ENCODE measurements at regions not wholly inside any gene's neighbourhood (a gene's known extent, or its start where the extent isn't known, plus 50 kb on each side); places are given as distances from the start of the nearest gene placed in this dataset.

GRCh38 chr3:3281024-3281423 lies 101.5 kb upstream of the CRBN start:
- no peak for TF ChIP-seq HMGXB4 (CRISPR knock-in tag; IDR thresholded peaks at IDR 0.05; ENCODE audit: borderline replicate concordance)
- no peak for TF ChIP-seq KDM1A (IDR thresholded peaks at IDR 0.05; ENCODE audit: low read depth)
- TF ChIP-seq ZFP36 (IDR thresholded peaks at IDR 0.05; ENCODE audit: borderline replicate concordance, partially characterized antibody): no peak
- no peak for TF ChIP-seq CTCF (IDR thresholded peaks at IDR 0.05)
- TF ChIP-seq RAD21 (conservative IDR thresholded peaks at IDR 0.05 in 1 of 2, IDR thresholded peaks at IDR 0.05 in 1 of 2): no peak
- no peak for TF ChIP-seq CEBPB (IDR thresholded peaks at IDR 0.05)
- TF ChIP-seq POLR2A (IDR thresholded peaks at IDR 0.05; ENCODE audit: low read length): no peak
- TF ChIP-seq RFX5 (IDR thresholded peaks at IDR 0.05): no peak
- no peak for TF ChIP-seq CHD4 (IDR thresholded peaks at IDR 0.05; ENCODE audit: borderline replicate concordance)
- TF ChIP-seq ZC3H11A (IDR thresholded peaks at IDR 0.05): no peak
- TF ChIP-seq BHLHE40 (IDR thresholded peaks at IDR 0.05; ENCODE audit: low read depth, low read length): no peak
- TF ChIP-seq MYC (IDR thresholded peaks at IDR 0.05; ENCODE audit: borderline replicate concordance, low read length): no peak

Measured in A549 (cell line).